ENCODE measurements at regions not wholly inside any gene's neighbourhood (a gene's known extent, or its start where the extent isn't known, plus 50 kb on each side); places are given as distances from the start of the nearest gene placed in this dataset.

- TF ChIP-seq POLR2A (IDR thresholded peaks at IDR 0.05): no peak
- TF ChIP-seq CTCF (IDR thresholded peaks at IDR 0.05): no peak
Measured at GRCh38 chr4:181312066-181312465, 931.1 kb upstream of the TENM3 start.
